ENCODE measurements at regions not wholly inside any gene's neighbourhood (a gene's known extent, or its start where the extent isn't known, plus 50 kb on each side); places are given as distances from the start of the nearest gene placed in this dataset.

DNA sequence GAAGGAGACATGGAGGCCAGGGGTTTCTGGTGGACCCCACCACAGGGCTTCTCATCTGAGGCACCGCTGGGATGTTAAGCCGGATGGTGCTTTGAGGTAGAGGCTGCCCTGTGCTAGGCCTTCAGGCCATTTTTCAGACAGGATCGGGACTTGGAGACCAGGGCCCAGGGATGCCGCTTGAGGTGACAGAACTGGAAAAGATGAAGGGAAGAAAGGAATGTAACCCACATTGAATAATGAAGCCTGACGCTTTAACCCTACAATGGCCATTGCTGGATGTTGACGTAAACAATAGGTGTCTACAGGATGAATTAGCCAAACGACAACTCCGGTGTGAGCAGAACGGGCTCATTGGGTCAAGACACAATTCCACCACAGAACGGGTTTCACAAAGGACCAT lies 62.5 kb downstream of the CEBPB start:
- TF ChIP-seq, protein P1, sequence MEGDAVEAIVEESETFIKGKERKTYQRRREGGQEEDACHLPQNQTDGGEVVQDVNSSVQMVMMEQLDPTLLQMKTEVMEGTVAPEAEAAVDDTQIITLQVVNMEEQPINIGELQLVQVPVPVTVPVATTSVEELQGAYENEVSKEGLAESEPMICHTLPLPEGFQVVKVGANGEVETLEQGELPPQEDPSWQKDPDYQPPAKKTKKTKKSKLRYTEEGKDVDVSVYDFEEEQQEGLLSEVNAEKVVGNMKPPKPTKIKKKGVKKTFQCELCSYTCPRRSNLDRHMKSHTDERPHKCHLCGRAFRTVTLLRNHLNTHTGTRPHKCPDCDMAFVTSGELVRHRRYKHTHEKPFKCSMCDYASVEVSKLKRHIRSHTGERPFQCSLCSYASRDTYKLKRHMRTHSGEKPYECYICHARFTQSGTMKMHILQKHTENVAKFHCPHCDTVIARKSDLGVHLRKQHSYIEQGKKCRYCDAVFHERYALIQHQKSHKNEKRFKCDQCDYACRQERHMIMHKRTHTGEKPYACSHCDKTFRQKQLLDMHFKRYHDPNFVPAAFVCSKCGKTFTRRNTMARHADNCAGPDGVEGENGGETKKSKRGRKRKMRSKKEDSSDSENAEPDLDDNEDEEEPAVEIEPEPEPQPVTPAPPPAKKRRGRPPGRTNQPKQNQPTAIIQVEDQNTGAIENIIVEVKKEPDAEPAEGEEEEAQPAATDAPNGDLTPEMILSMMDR (IDR thresholded peaks at IDR 0.05; ENCODE audit: insufficient read depth, low read length, poor library complexity, severe bottlenecking): no peak
- no peak for TF ChIP-seq EZH2phosphoT487 (conservative IDR thresholded peaks at IDR 0.05; ENCODE audit: low read length)

All from SU-DHL-6 (cell line).